ENCODE measurements at regions not wholly inside any gene's neighbourhood (a gene's known extent, or its start where the extent isn't known, plus 50 kb on each side); places are given as distances from the start of the nearest gene placed in this dataset.

DNA sequence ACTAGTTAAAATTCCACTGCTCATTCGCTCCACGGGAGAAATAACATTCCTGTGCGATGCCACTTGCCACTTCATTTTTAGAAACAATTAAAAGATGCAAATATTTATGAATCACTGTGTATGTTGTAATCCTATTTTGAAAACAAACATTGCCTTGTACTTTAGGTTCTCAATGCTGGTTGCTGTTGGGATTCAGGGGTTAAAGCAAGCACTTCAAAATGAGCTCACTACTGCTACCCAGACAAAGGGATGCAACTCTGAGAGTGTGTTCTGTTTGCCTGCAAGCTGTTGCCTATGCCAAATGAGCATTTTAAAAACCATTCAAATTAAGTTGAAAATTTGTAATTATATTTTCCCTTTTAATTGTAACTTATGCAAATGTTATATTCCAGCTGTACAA, 87.5 kb downstream of the RWDD3 start:
- H3K4me1 ChIP-seq (ENCODE audit: control insufficient read depth in 5 of 5, insufficient read depth in 5 of 5, low read length in 5 of 5), result peaks cover 0 to 4% (median 0%) of the 10 kb centered on the region in 5 donors
- no peaks in the 10 kb centered on the region for H3K27me3 ChIP-seq (ENCODE audit: control insufficient read depth in 5 of 5, insufficient read depth in 4 of 5, low read length in 5 of 5)
- no peaks in the 10 kb centered on the region for H3K36me3 ChIP-seq (ENCODE audit: control insufficient read depth in 5 of 5, insufficient read depth in 5 of 5, low read length in 5 of 5)
- no peaks in the 10 kb centered on the region for H3K9me3 ChIP-seq (ENCODE audit: control insufficient read depth in 5 of 5, low read length in 5 of 5)
- no peak overlapping the region for H3K27ac ChIP-seq (ENCODE audit: low read depth, low read length)
- H3K9ac ChIP-seq (ENCODE audit: low read length in 5 of 5), result no peak overlapping the region
- no peak overlapping the region for H3K4me3 ChIP-seq (ENCODE audit: low read depth in 1 of 5, low read length in 5 of 5)

DNA sequence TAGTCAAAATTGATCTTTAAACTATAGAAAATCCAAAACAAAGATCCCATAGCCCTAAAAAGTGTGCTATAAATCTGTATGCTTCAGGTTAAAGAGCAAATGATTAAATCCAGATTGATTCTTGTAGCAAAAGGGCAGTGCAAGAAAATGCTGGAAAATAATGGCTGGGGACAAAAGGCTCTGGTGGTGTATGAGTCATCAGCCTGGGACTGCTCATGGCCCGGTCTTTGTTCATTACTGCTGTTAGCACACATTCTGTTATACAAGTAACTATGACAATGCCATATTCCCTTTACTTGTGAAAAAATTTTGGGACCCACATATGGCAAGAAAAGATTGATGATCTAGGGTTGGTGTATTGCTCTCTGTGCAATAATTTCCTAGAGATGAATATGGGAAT, 89.1 kb downstream of the RWDD3 start:
- Histone ChIP-seq H3K4me1 (ENCODE audit: control insufficient read depth in 5 of 5, insufficient read depth in 5 of 5, low read length in 5 of 5) (peaks cover 0 to 4% (median 0%) of the 10 kb centered on the region in 5 donors), H3K27ac (ENCODE audit: low read depth, low read length) (no peak overlapping the region), H3K27me3 (ENCODE audit: control insufficient read depth in 5 of 5, insufficient read depth in 4 of 5, low read length in 5 of 5) (no peaks in the 10 kb centered on the region), H3K4me3 (ENCODE audit: low read depth in 1 of 5, low read length in 5 of 5) (no peak overlapping the region), H3K36me3 (ENCODE audit: control insufficient read depth in 5 of 5, insufficient read depth in 5 of 5, low read length in 5 of 5) (no peaks in the 10 kb centered on the region), H3K9me3 (ENCODE audit: control insufficient read depth in 5 of 5, low read length in 5 of 5) (no peaks in the 10 kb centered on the region), H3K9ac (ENCODE audit: low read length in 5 of 5) (no peak overlapping the region)

- no peak overlapping the region for H3K9ac ChIP-seq (ENCODE audit: low read length in 5 of 5)
- H3K9me3 ChIP-seq (ENCODE audit: control insufficient read depth in 5 of 5, low read length in 5 of 5), result no peaks in the 10 kb centered on the region
- H3K36me3 ChIP-seq (ENCODE audit: control insufficient read depth in 5 of 5, insufficient read depth in 5 of 5, low read length in 5 of 5), result no peaks in the 10 kb centered on the region
- H3K27me3 ChIP-seq (ENCODE audit: control insufficient read depth in 5 of 5, insufficient read depth in 4 of 5, low read length in 5 of 5), result no peaks in the 10 kb centered on the region
- H3K4me3 ChIP-seq (ENCODE audit: low read depth in 1 of 5, low read length in 5 of 5), result no peak overlapping the region
- no peak overlapping the region for H3K27ac ChIP-seq (ENCODE audit: low read depth, low read length)
- peaks cover 0 to 4% (median 0%) of the 10 kb centered on the region in 5 donors for H3K4me1 ChIP-seq (ENCODE audit: control insufficient read depth in 5 of 5, insufficient read depth in 5 of 5, low read length in 5 of 5)
These were observed 91.3 kb downstream of the RWDD3 start for GRCh38 chr1:95325349-95325748.

DNA sequence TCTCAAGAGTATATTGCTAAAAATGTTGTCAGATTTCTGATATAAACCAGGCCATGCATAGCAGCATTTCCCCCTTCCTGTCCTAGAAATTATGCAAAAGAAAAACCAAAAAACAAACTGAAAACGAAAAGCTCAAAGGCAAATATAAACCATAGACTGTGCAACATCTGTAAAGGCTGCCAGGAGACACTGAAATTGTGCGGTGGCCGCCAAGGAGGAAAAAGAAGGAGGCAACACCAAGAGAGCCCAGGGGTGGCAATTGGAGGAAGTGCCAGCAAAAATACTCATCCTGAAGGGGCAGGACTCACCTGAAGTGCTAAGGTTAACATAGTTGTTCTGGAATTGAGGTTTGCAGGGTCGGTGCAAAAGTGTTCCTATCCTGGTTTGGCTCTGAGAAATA, 92.0 kb downstream of the RWDD3 start:
- Histone ChIP-seq H3K9ac (ENCODE audit: low read length in 5 of 5) (no peak overlapping the region), H3K4me3 (ENCODE audit: low read depth in 1 of 5, low read length in 5 of 5) (no peak overlapping the region), H3K4me1 (ENCODE audit: control insufficient read depth in 5 of 5, insufficient read depth in 5 of 5, low read length in 5 of 5) (peaks cover 0 to 2% (median 0%) of the 10 kb centered on the region in 5 donors), H3K9me3 (ENCODE audit: control insufficient read depth in 5 of 5, low read length in 5 of 5) (no peaks in the 10 kb centered on the region), H3K36me3 (ENCODE audit: control insufficient read depth in 5 of 5, insufficient read depth in 5 of 5, low read length in 5 of 5) (no peaks in the 10 kb centered on the region), H3K27ac (ENCODE audit: low read depth, low read length) (no peak overlapping the region), H3K27me3 (ENCODE audit: control insufficient read depth in 5 of 5, insufficient read depth in 4 of 5, low read length in 5 of 5) (no peaks in the 10 kb centered on the region)

GRCh38 chr1:95332754-95333153, 98.7 kb downstream of the RWDD3 start:
- H3K27ac ChIP-seq (ENCODE audit: low read depth, low read length), result no peak overlapping the region
- H3K9me3 ChIP-seq (ENCODE audit: control insufficient read depth in 5 of 5, low read length in 5 of 5), result no peaks in the 10 kb centered on the region
- H3K27me3 ChIP-seq (ENCODE audit: control insufficient read depth in 5 of 5, insufficient read depth in 4 of 5, low read length in 5 of 5), result no peaks in the 10 kb centered on the region
- no peaks in the 10 kb centered on the region for H3K4me1 ChIP-seq (ENCODE audit: control insufficient read depth in 5 of 5, insufficient read depth in 5 of 5, low read length in 5 of 5)
- no peaks in the 10 kb centered on the region for H3K36me3 ChIP-seq (ENCODE audit: control insufficient read depth in 5 of 5, insufficient read depth in 5 of 5, low read length in 5 of 5)
- H3K4me3 ChIP-seq (ENCODE audit: low read depth in 1 of 5, low read length in 5 of 5), result no peak overlapping the region
- H3K9ac ChIP-seq (ENCODE audit: low read length in 5 of 5), result no peak overlapping the region

- no peak overlapping the region for H3K4me3 ChIP-seq (ENCODE audit: low read depth in 1 of 5, low read length in 5 of 5)
- H3K4me1 ChIP-seq (ENCODE audit: control insufficient read depth in 5 of 5, insufficient read depth in 5 of 5, low read length in 5 of 5), result no peaks in the 10 kb centered on the region
- H3K9ac ChIP-seq (ENCODE audit: low read length in 5 of 5), result no peak overlapping the region
- H3K27me3 ChIP-seq (ENCODE audit: control insufficient read depth in 5 of 5, insufficient read depth in 4 of 5, low read length in 5 of 5), result no peaks in the 10 kb centered on the region
- no peak overlapping the region for H3K27ac ChIP-seq (ENCODE audit: low read depth, low read length)
- no peaks in the 10 kb centered on the region for H3K36me3 ChIP-seq (ENCODE audit: control insufficient read depth in 5 of 5, insufficient read depth in 5 of 5, low read length in 5 of 5)
- H3K9me3 ChIP-seq (ENCODE audit: control insufficient read depth in 5 of 5, low read length in 5 of 5), result peaks cover 0 to under 1% (median 0%) of the 10 kb centered on the region in 5 donors
These were observed 105.4 kb downstream of the RWDD3 start for GRCh38 chr1:95339377-95339776.

DNA sequence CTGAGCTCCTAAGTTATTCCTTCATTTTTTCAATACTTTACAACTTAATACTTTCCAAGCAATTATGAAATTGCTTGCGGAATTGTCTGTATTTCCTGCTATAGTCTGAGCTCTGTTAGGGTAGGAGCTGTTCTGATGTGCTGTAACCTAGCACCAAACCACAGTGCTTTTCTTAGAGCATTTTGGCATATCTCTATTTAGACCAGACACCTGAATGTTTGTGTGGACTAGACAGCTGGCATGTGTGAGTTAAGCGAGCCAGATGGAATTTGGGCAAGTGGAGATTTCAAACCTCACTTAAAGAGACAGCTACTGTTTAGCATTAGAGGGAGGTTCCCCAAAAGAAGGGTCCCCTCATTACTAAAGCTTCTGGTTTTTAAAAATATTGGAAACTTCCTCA, 106.1 kb downstream of the RWDD3 start:
- Histone ChIP-seq H3K4me3 (ENCODE audit: low read depth in 1 of 5, low read length in 5 of 5) (no peak overlapping the region), H3K27ac (ENCODE audit: low read depth, low read length) (no peak overlapping the region), H3K27me3 (ENCODE audit: control insufficient read depth in 5 of 5, insufficient read depth in 4 of 5, low read length in 5 of 5) (no peaks in the 10 kb centered on the region), H3K4me1 (ENCODE audit: control insufficient read depth in 5 of 5, insufficient read depth in 5 of 5, low read length in 5 of 5) (no peaks in the 10 kb centered on the region), H3K36me3 (ENCODE audit: control insufficient read depth in 5 of 5, insufficient read depth in 5 of 5, low read length in 5 of 5) (no peaks in the 10 kb centered on the region), H3K9ac (ENCODE audit: low read length in 5 of 5) (no peak overlapping the region), H3K9me3 (ENCODE audit: control insufficient read depth in 5 of 5, low read length in 5 of 5) (peaks cover 0 to 5% (median 0%) of the 10 kb centered on the region in 5 donors)

- Histone ChIP-seq H3K27me3 (ENCODE audit: control insufficient read depth in 5 of 5, insufficient read depth in 4 of 5, low read length in 5 of 5) (no peaks in the 10 kb centered on the region), H3K36me3 (ENCODE audit: control insufficient read depth in 5 of 5, insufficient read depth in 5 of 5, low read length in 5 of 5) (no peaks in the 10 kb centered on the region), H3K9me3 (ENCODE audit: control insufficient read depth in 5 of 5, low read length in 5 of 5) (no peaks in the 10 kb centered on the region), H3K4me3 (ENCODE audit: low read depth in 1 of 5, low read length in 5 of 5) (no peak overlapping the region), H3K27ac (ENCODE audit: low read depth, low read length) (no peak overlapping the region), H3K9ac (ENCODE audit: low read length in 5 of 5) (no peak overlapping the region), H3K4me1 (ENCODE audit: control insufficient read depth in 5 of 5, insufficient read depth in 5 of 5, low read length in 5 of 5) (no peaks in the 10 kb centered on the region)
These were observed 118.8 kb downstream of the RWDD3 start for GRCh38 chr1:95352767-95353166.

- no peaks in the 10 kb centered on the region for H3K9me3 ChIP-seq (ENCODE audit: control insufficient read depth in 5 of 5, low read length in 5 of 5)
- H3K27ac ChIP-seq (ENCODE audit: low read depth, low read length), result no peak overlapping the region
- no peaks in the 10 kb centered on the region for H3K36me3 ChIP-seq (ENCODE audit: control insufficient read depth in 5 of 5, insufficient read depth in 5 of 5, low read length in 5 of 5)
- H3K4me1 ChIP-seq (ENCODE audit: control insufficient read depth in 5 of 5, insufficient read depth in 5 of 5, low read length in 5 of 5), result no peaks in the 10 kb centered on the region
- no peaks in the 10 kb centered on the region for H3K27me3 ChIP-seq (ENCODE audit: control insufficient read depth in 5 of 5, insufficient read depth in 4 of 5, low read length in 5 of 5)
- no peak overlapping the region for H3K9ac ChIP-seq (ENCODE audit: low read length in 5 of 5)
- H3K4me3 ChIP-seq (ENCODE audit: low read depth in 1 of 5, low read length in 5 of 5), result no peak overlapping the region
These were observed 119.2 kb downstream of the RWDD3 start for GRCh38 chr1:95353194-95353593.

DNA sequence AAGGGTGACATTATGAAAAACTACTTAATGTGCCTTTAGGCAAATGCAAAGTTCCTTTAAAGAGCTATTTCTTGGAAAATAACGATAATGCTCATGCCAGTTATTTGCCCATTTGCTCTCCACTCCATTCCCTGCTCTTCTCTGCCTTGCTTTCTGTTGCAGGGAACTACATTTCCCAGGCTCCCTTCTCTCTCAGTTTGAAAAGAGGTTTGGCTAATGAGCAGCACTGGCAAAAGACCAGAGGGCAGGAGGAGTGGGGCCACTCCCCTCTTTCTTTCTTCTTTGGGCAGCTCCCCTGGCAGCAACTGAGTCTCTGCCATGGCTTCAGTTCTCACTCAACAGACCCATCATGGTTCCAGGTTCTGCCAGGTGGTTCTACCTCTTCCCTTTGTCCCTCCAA, 130.5 kb downstream of the RWDD3 start:
- Histone ChIP-seq H3K9ac (ENCODE audit: low read length in 5 of 5) (no peak overlapping the region), H3K27ac (ENCODE audit: low read depth, low read length) (no peak overlapping the region), H3K4me1 (ENCODE audit: control insufficient read depth in 5 of 5, insufficient read depth in 5 of 5, low read length in 5 of 5) (no peaks in the 10 kb centered on the region), H3K9me3 (ENCODE audit: control insufficient read depth in 5 of 5, low read length in 5 of 5) (peaks cover 0 to 4% (median 2%) of the 10 kb centered on the region in 5 donors), H3K27me3 (ENCODE audit: control insufficient read depth in 5 of 5, insufficient read depth in 4 of 5, low read length in 5 of 5) (peaks cover 0 to 8% (median 0%) of the 10 kb centered on the region in 5 donors), H3K36me3 (ENCODE audit: control insufficient read depth in 5 of 5, insufficient read depth in 5 of 5, low read length in 5 of 5) (no peaks in the 10 kb centered on the region), H3K4me3 (ENCODE audit: low read depth in 1 of 5, low read length in 5 of 5) (no peak overlapping the region)

DNA sequence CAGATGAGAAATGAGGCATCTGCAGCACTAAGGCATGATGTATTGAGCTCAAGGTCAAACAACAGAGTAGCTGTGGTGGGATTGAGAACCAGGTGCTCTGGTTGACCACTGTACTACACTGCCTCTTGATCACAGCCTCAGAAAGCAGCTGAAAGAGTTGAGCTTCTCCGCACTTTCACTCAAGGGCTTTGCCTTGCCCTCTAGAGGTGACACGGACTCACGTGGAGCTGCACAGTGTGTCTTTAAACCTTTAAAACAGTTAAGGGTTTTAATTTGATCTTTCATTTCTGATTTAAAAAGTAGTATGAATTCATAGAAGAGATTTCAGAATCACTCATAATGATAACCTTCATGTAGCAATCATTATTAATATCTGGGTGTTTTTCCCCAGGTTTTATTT, 132.5 kb downstream of the RWDD3 start:
- H3K9me3 ChIP-seq (ENCODE audit: control insufficient read depth in 5 of 5, low read length in 5 of 5), result peaks cover 0 to 4% (median 2%) of the 10 kb centered on the region in 5 donors
- H3K27me3 ChIP-seq (ENCODE audit: control insufficient read depth in 5 of 5, insufficient read depth in 4 of 5, low read length in 5 of 5), result peaks cover 0 to 8% (median 0%) of the 10 kb centered on the region in 5 donors
- H3K9ac ChIP-seq (ENCODE audit: low read length in 5 of 5), result no peak overlapping the region
- H3K36me3 ChIP-seq (ENCODE audit: control insufficient read depth in 5 of 5, insufficient read depth in 5 of 5, low read length in 5 of 5), result no peaks in the 10 kb centered on the region
- no peak overlapping the region for H3K4me3 ChIP-seq (ENCODE audit: low read depth in 1 of 5, low read length in 5 of 5)
- no peak overlapping the region for H3K27ac ChIP-seq (ENCODE audit: low read depth, low read length)
- no peaks in the 10 kb centered on the region for H3K4me1 ChIP-seq (ENCODE audit: control insufficient read depth in 5 of 5, insufficient read depth in 5 of 5, low read length in 5 of 5)
